Stimulated activated CD8-positive, alpha-beta memory T cell treated with anti-CD3 and anti-CD28 coated beads, Interleukin-7, amount 100 ng/mL, for 1 hour (primary cell): ENCODE measurements at regions not wholly inside any gene's neighbourhood (a gene's known extent, or its start where the extent isn't known, plus 50 kb on each side); places are given as distances from the start of the nearest gene placed in this dataset.
"Not testable (repeated sequence)": the region's sequence is repeated elsewhere in the genome, so short reads cannot be mapped to it uniquely, and the experiment has no call there.

Experiments used
- DNase-seq, 2 donors: peaks; one replicate each; pipeline ENCODE4 v3.0.0-alpha.2; 2020; ENCODE audit warnings: low read depth in 2 of 2

GRCh38 chr6:156191390-156191789 lies 585.8 kb upstream of the ARID1B start:
- DNase-seq: not testable (repeated sequence)

DNA sequence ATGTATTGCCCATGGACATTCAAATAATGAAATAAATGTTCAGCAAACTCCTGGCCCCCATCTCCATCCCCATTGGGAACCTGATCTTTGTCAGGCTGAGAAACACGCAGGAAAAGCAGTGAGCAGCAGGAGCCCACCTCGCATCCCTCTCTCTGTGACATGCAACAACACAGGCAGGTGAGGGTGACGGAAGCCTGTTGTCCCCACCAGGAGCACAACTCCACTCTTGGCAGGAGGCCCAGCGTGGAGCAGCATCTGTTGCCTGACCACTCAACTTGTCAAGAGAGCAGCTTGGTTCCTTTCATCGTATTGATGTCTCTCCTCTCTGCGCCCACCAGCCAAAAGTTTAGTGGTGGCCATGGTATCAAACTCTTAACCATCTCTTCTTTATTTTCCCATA lies 586.9 kb upstream of the ARID1B start:
- no peak for DNase-seq

DNA sequence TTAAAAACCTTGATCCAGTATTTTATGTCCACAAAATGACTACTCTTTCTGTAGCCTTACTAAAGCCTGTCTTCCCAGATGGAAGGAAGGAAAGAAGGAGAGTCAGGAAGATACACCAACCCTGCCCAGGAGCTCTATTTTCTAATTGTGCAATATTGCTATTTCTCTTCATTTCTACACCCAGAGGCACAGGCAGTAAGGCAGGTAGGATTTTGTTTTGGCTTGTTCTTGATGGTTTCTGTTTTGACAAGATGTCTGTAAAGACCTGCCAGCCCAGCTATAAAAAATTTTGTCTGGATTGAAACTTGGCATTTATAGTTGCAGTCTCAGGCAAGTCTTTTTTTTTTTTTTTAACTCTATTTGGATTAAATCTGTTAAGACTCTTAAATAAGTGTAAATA lies 587.5 kb upstream of the ARID1B start:
- no peak for DNase-seq

DNA sequence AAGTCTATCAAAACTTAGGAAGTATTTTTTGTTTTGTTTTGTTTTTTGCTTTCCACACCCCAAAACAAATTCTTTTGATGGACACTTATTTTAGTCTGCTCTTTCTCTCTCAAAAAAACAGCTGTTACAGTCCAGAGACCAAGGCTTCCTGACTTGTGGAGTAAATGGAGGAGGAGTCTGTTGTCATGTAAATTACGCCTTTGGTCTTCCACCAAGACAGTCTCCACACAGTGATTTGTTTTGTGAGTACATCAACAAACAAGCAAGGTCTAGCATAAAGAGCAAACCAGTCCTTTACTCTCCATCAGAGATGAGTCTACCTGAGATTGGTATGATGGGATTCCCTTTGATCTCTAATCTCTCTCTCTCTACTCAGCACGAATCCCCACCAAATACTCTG lies 588.0 kb upstream of the ARID1B start:
- no peak for DNase-seq

DNA sequence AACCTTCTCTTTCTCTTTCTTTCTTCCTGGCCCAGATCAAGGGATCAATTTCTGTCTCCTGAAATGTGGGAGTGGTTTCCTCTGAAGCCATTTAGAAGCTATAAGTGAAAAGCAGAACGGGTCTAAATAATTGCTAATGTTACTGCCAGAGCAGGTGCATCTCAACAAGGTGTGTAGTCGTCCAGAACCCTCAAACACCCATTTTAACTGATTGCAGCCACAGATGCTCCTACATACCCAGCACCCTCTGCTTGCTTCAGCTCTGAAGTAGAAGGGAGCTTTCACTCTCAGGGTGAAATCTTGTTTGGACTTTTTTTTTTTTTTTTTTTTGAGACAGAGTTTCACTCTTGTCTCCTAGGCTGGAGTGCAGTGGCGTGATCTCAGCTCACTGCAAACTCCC lies 592.1 kb upstream of the ARID1B start:
- no peak for DNase-seq

GRCh38 chr6:156183678-156184077 lies 593.5 kb upstream of the ARID1B start:
- DNase-seq: no peak

DNA sequence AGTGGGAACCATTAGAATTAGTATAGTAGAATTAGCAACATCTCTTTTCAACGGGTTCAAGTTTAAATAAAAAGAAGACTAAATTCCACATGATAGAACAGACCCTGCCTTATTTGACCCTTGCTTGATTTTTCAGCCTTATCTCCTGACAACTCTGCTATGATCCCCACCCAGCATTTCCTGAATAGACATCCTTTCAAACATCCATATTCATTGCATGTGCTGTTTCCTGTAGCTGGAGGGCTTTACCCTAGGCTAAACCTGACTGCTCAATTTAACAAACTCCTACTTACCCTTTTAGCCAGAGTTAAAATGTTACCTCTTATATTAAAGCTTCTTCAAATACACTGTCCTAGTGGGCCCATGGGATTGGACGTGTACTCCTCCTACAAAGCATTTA lies 594.8 kb upstream of the ARID1B start:
- no peak for DNase-seq

GRCh38 chr6:156181506-156181905 lies 595.7 kb upstream of the ARID1B start:
- DNase-seq: no peak

- no peak for DNase-seq
These were observed 601.2 kb upstream of the ARID1B start for GRCh38 chr6:156175971-156176421.

GRCh38 chr6:156175433-156175832 lies 601.7 kb upstream of the ARID1B start:
- no peak for DNase-seq

DNA sequence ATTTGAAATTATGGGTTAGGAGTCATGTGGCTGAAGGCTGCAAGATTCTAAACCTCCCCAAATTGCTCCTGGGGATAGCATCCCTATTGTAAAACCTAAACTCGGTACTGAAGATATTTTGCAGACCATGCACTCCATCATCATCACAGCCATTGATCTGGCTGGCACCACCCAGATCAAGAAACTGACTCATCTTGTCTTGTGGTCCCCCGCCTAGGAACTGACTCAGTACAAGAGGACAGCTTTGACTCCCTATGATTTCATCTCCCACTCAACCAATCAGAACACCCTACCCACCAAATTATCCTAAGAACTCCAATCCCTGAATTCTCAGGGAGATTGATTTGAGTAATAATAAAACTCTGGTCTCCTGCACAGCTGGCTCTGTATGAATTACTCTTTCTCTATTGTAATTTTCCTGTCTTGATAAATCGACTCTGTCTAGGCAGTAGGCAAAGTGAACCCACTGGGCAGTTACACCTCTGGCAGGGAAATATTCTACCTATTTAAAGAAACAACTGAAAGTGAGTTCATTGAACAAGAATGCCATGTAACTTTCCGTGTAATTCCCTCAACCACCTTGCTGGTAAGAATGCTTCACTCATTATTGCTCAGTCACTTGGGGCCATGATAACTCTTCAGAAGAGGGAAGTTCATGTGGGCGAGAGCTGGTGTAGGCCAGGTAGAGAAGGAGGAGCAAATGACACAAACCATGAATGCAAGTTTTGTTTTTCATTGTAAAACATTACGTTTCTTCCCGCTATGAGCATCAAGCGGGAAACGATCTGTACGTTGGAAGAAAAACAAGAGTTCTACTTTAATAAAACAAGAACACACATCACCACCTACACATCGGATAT lies 602.9 kb upstream of the ARID1B start:
- no peak for DNase-seq

DNA sequence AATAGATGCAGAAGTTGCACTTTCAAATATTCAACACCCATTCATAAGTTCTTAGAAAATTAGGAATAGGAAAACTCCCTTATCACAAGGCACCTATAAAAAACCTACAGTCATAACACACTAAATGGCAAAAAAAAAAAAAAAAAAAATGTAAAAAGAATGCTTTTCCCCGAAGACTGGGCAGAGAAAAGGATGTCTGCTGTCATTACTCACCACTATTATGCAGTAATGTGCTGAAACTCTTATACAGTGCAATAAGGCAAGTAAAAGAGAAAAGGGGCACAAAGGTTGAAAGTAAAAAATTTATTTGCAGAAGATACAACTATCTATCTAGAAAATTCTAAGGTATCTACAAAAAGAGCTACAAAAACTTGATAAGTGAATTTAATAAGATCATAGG lies 607.8 kb upstream of the ARID1B start:
- DNase-seq: no peak

DNA sequence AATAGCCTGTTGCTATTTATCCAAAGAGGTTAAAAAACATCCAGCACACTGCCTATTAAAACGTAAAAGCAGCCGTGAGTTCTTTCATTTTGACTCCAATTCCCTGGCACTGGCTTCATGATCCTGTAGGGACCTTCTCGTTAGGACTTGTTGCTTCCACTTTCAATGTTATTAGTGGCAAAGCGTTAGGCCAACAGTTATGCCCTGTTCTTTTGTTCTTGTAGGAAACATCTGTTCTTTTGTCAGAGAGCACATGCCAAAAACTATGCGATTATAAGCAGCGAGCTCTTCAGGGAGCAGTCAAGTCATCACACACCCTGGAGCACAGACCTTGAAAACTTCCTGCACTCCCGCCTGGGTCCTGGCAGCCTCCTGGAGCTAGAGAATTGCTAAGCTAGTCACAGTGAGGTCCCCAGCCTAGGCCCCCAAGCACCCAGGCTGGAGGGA lies 609.5 kb upstream of the ARID1B start:
- DNase-seq: no peak

DNA sequence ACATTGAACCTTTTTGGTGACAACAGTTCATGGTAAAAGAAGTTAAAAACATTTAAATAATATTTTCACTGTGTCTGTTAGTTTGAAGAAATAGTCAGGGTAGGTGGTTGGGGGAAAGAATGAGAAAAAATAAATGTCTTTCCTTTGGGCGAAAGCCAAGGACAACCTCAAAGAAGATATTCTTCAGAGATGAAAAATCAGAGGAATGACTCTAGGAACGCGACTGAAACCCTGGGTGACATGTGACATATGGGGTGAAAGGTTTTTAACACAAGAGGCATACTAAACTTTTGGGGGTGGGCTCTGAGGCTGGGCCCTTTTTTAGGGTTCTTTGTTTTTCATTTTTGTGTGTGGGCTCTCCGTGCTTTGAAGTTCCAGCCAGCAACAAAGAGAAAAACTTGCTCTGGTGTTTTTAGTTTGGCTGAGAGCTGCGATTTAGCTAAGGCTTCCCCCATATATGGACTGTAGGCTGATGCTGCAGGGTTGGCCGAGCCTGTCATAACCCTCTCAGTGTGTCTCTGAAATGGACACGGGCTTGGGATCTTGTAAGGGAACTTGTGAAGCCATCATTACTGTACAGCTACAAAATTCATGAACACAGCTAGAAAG lies 610.1 kb upstream of the ARID1B start:
- no peak for DNase-seq

DNA sequence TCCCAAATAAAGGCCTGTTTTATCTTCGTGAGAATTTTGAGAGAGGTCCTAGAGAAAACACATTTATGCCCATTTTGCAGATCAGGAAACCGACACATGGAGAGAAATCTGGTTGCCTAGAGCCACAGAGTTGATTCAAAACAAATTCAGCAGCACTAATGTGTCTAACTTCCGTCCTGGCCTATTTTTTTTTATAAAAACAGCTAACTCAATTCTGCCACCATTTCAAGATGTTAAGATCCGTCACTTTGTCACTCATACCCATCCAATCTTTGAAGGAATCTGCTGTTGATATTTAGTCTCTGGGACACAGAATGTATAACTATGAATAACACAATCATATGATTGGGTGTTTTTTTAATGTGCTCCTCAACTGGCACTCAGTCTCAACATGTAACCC lies 611.1 kb upstream of the ARID1B start:
- DNase-seq: no peak

DNA sequence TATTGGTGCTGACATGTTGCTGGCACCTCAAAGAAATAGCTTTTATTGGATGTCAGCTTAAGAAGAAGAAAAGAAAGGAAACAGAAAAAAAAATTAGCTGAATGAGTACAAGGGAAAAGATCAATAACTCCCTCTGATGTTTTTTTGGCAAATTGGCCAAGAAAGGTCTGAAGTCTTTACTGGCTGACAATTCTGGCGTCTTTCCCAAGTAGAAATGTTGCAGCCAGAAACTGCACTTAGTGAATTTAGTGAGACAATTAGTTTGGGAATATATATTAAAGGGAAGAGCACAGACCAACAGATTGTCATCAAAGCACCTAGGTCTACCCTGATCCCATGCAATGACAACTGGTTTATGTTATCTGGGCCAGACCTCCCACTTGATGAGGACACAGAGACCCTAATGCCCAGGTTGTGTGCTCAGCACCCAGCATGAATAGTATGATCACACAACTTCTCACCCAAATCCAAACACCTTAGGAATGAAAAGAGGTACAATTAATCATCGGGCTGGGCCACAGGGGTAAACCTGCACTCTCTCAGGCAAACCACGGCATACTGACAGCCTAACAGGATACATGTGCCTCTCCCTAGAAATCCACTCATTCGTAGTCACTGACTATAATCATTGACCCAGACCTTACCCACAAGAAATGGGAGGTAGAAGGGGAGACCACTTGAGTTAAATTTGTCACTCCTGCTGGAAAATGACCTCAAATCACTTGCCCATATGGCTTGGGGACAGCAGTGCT lies 612.3 kb upstream of the ARID1B start:
- DNase-seq: no peak

- no peak for DNase-seq
These were observed 613.9 kb upstream of the ARID1B start for GRCh38 chr6:156163311-156163710.

GRCh38 chr6:156161471-156161870 lies 615.7 kb upstream of the ARID1B start:
- DNase-seq: no peak

DNA sequence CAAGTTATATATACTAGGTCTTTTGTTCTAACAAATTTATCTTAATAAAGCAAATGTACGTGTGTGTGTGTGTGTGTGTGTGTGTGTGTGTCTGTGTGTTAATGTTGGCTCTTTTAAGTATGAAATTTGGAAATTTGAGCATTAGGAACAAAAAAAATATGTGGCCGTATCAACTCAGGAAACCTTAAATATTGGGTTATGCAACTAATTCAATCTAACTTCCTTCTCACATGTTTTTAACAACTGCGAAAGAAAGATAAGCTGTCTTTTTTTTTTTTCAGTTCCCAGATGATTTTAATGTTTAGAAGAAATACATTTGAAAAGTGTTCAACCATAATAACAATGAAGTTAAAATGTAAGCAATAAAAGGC lies 616.4 kb upstream of the ARID1B start:
- DNase-seq: no peak

DNA sequence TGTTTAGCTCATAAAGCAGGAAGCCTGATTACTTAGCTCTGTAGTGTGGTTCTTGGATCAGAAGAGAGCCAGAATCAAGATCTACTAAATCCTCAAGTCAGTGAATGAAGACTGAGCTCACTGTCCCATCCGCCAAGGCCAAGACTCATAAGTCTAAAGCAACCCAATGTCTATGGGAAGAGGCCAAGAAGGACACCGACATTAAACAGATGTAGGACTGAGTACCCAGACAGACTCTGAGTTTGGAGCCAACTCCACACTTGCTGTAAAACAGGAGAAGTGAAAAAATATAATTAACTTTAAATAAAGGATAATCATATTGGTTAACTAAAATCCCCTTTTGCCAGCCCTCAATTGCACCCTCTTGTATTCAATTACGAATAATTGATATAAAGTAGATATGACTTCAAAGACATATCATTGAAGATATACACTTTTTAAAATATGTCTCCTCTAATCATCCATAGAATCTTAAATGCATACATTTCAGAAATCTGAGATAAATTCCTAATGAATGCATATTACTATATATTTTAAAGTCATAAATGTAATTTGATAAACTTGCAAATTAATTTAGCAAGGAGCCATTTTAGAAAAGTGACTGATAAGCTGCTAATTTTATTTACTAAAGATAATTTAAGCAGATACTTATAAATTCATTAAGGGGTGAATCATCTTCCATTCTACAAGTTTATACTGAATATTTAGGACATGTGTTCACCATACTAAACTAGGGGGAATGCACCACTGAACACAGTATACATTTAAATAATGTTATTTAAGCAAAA lies 617.0 kb upstream of the ARID1B start:
- no peak for DNase-seq

DNA sequence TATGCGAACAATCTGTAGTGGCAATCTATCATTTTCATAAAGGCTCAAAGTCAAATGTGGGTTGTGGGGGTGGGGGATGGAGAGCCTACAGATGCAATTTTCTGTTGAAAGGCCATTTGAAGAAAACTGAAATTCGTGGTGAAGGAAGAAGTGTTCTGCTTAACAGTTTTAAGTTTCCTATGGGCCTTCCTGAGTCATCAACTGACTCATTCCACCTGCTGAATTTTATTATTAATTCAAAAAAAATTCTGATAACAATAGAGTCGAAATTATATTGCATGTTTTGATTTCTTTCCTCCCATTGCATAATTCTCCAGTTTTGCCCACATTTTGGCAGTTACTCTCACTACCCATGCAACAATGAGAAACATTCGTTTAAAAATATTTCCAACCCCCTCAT lies 622.3 kb upstream of the ARID1B start:
- DNase-seq: no peak

DNA sequence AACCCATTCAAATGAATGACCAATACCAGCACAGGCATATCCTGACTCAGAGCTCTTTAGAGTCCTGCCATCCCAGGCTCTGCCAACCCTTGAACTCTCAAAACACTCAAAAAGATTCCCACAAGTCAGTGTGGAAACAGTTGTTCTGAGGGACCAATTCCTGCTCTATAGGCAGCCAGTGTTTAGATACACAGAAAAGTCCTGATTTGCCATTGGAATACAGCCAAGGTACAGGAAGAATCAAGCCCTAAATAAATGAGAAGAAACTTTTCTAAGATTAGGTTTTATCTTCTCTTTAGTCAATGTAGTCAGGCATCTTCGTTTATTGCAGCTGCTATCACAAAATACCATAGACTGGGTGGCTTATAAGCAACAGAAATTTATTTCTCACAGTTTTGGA lies 626.8 kb upstream of the ARID1B start:
- DNase-seq: no peak
